ENCODE measurements at regions not wholly inside any gene's neighbourhood (a gene's known extent, or its start where the extent isn't known, plus 50 kb on each side); places are given as distances from the start of the nearest gene placed in this dataset.

GRCh38 chr7:35379481-35379880 is 125.6 kb upstream of the TBX20 start:
- Histone ChIP-seq H3K36me3 (ENCODE audit: control insufficient read depth, insufficient read depth, low read length) (no peaks in the 10 kb centered on the region), H3K4me3 (replicated peaks; ENCODE audit: low read depth, low read length) (no peak overlapping the region), H3K27me3 (replicated peaks; ENCODE audit: control insufficient read depth, insufficient read depth, low read length) (no peaks in the 10 kb centered on the region)
- TF ChIP-seq CTCF (IDR thresholded peaks at IDR 0.05; ENCODE audit: insufficient read depth, low read length, poor library complexity, severe bottlenecking) = no peak
- DNase-seq (ENCODE audit: extremely low read depth, insufficient read length) = no peak

- no peak for TF ChIP-seq CTCF (IDR thresholded peaks at IDR 0.05; ENCODE audit: insufficient read depth, low read length, poor library complexity, severe bottlenecking)
- no peak overlapping the region for H3K4me3 ChIP-seq (replicated peaks; ENCODE audit: low read depth, low read length)
- H3K36me3 ChIP-seq (ENCODE audit: control insufficient read depth, insufficient read depth, low read length) = no peaks in the 10 kb centered on the region
- H3K27me3 ChIP-seq (replicated peaks; ENCODE audit: control insufficient read depth, insufficient read depth, low read length) = no peaks in the 10 kb centered on the region; the same call in 1 of the 2 replicates
- DNase-seq (ENCODE audit: extremely low read depth, insufficient read length) = no peak
Measured at GRCh38 chr7:35375516-35375915, 121.6 kb upstream of the TBX20 start.

- no peak for TF ChIP-seq CTCF (IDR thresholded peaks at IDR 0.05; ENCODE audit: insufficient read depth, low read length, poor library complexity, severe bottlenecking)
- H3K4me3 ChIP-seq (replicated peaks; ENCODE audit: low read depth, low read length) = no peak overlapping the region
- no peaks in the 10 kb centered on the region; the same call in 1 of the 2 replicates for H3K27me3 ChIP-seq (replicated peaks; ENCODE audit: control insufficient read depth, insufficient read depth, low read length)
- DNase-seq (ENCODE audit: extremely low read depth, insufficient read length) = no peak
- H3K36me3 ChIP-seq (ENCODE audit: control insufficient read depth, insufficient read depth, low read length) = no peaks in the 10 kb centered on the region
Measured at GRCh38 chr7:35374858-35375257, 121.0 kb upstream of the TBX20 start.

GRCh38 chr7:35371221-35371620 is 117.3 kb upstream of the TBX20 start:
- H3K4me3 ChIP-seq (replicated peaks; ENCODE audit: low read depth, low read length) = no peak overlapping the region
- DNase-seq (ENCODE audit: extremely low read depth, insufficient read length) = no peak
- H3K36me3 ChIP-seq (ENCODE audit: control insufficient read depth, insufficient read depth, low read length) = no peaks in the 10 kb centered on the region
- no peaks in the 10 kb centered on the region; the same call in 1 of the 2 replicates for H3K27me3 ChIP-seq (replicated peaks; ENCODE audit: control insufficient read depth, insufficient read depth, low read length)
- no peak for TF ChIP-seq CTCF (IDR thresholded peaks at IDR 0.05; ENCODE audit: insufficient read depth, low read length, poor library complexity, severe bottlenecking)

GRCh38 chr7:35370687-35371086 is 116.8 kb upstream of the TBX20 start:
- Histone ChIP-seq H3K36me3 (ENCODE audit: control insufficient read depth, insufficient read depth, low read length) (no peaks in the 10 kb centered on the region), H3K27me3 (replicated peaks; ENCODE audit: control insufficient read depth, insufficient read depth, low read length) (no peaks in the 10 kb centered on the region; the same call in 1 of the 2 replicates), H3K4me3 (replicated peaks; ENCODE audit: low read depth, low read length) (no peak overlapping the region)
- TF ChIP-seq CTCF (IDR thresholded peaks at IDR 0.05; ENCODE audit: insufficient read depth, low read length, poor library complexity, severe bottlenecking) = no peak
- no peak for DNase-seq (ENCODE audit: extremely low read depth, insufficient read length)

Data from GM06990 (cell line).